ENCODE measurements at regions not wholly inside any gene's neighbourhood (a gene's known extent, or its start where the extent isn't known, plus 50 kb on each side); places are given as distances from the start of the nearest gene placed in this dataset.

DNA sequence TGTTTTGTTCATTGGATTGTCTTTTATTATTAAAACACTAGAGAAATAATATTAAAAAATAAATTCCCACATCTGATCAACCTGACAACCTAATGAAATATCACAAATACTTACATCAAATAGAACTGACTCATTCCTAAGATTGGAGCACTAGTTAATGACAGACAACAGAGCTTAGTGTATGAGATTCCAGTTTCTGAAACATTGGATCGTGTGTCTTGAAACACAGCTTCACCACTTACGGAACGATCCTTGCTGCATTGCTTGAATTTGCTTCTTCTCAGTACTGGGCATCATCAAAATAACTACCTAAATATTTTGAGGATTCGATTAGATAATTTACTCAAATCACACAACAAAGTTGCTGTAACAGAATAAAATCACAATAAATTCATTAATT, 667.2 kb upstream of the CDH18 start:
- TF ChIP-seq TAF1 (IDR thresholded peaks at IDR 0.05; ENCODE audit: low read depth, low read length) (no peak), POLR2A (IDR thresholded peaks at IDR 0.05; ENCODE audit: low read depth, low read length) (no peak), POLR2AphosphoS5 (IDR thresholded peaks at IDR 0.05; ENCODE audit: low read depth, low read length) (no peak), PAX5 (IDR thresholded peaks at IDR 0.05; ENCODE audit: insufficient read depth, low read length, severe bottlenecking) (no peak), POU2F2 (IDR thresholded peaks at IDR 0.05; ENCODE audit: low read depth, low read length) (no peak)

Measured in GM12891 (cell line).